ENCODE measurements at regions not wholly inside any gene's neighbourhood (a gene's known extent, or its start where the extent isn't known, plus 50 kb on each side); places are given as distances from the start of the nearest gene placed in this dataset.

DNA sequence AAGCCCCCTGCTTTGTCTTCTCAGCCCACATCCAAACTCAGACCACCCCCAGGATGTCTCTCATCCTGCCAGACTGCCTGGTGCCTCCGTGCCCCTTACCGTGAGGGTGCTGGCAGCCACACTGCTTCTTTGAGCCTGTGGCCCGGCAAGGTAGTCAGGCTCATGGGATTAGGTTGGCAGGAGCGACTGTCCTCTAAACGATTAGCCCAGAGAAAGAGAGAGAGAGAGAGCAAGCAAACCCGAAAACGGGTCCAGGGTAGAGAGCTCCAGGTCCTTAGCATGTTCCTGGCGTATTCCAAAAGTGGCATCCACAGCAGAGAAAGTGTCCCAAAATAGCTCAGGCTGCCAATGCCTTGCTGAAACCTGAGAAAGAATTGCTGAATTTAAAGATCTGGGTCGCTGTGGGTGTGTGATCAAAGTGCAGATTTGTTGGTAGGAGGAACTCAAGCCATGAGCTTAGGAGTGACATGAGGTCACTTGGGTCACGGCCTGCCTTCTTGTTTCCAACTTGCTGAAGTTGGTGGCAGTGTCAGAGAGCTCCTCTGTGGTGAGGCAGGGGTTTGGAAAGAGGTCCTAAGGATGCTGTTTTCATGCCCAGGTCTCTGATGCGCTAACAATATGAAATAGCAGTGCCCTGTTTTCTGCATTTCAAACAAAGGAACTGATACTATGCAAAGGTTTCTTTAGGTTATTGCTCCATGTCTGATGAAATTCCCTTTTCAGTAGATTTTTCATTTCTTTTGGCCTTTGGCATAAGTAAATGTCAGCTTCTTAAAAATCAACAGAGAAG is 81.6 kb downstream of the RTL9 start:
- Histone ChIP-seq H3K36me3 (replicated peaks) (no peaks in the 10 kb centered on the region), H3K27me3 (ENCODE audit: low read depth) (peaks cover 13% of the 10 kb centered on the region; the same call in 1 of the 2 replicates), H3K9me3 (no peaks in the 10 kb centered on the region), H3K4me1 (peaks cover 3% of the 10 kb centered on the region), H3K4me3 (no peak overlapping the region)
- no peak for DNase-seq (ENCODE audit: low spot score in 2 of 2)
- in situ Hi-C loops (cut with MboI; ENCODE audit: low sequenced_read_pairs), result no loop called here

DNA sequence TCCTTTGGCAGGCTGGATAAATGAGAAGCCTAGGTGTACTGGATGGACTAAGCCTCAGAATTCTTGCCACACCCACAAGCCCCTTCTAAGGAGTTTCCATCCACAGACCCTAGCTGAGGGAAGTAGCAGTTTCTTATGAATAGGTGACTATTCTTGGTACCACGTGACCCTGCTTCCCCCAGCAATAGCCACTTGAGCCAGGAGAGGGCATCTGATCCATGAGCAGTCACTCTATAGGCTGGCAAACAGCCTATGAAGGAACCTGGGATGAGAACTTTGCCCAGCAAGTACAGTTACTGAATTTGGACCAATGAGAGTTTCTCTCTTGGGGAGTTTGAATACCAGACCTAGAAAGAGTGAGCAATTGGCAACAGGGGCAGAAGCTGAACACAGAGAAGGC is 84.0 kb downstream of the RTL9 start:
- no peaks in the 10 kb centered on the region for H3K9me3 ChIP-seq
- no peak overlapping the region for H3K4me3 ChIP-seq
- in situ Hi-C loops (cut with MboI; ENCODE audit: low sequenced_read_pairs), result no loop called here
- H3K36me3 ChIP-seq (replicated peaks), result no peaks in the 10 kb centered on the region
- H3K27me3 ChIP-seq (ENCODE audit: low read depth), result peaks cover 18% of the 10 kb centered on the region; the same call in 1 of the 2 replicates
- DNase-seq (ENCODE audit: low spot score in 2 of 2), result peak; percentile 74 to 80
- H3K4me1 ChIP-seq, result peaks cover 3% of the 10 kb centered on the region

DNA sequence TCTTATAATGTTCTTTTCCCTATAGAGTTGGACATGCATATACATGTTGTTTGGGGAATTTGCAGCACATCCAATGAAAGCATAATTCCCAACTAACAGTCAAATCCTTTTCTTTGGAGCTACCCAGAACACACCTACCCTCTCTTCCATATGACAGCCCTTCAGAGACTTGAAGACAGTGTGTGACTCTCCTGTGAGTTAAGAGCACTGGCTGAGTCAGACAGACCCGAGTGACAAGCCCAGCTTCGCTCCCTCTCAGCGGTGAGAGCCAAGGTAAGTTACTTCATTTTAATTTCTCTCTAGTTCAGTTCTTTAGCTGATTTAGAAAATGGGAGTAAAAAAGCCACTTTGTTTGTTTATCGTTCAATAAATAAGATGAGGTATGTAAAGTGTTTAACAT is 86.3 kb downstream of the RTL9 start:
- in situ Hi-C loops (cut with MboI; ENCODE audit: low sequenced_read_pairs), result no loop called here
- no peaks in the 10 kb centered on the region; the same call in 1 of the 2 replicates for H3K4me1 ChIP-seq
- H3K4me3 ChIP-seq, result no peak overlapping the region
- H3K36me3 ChIP-seq (replicated peaks), result no peaks in the 10 kb centered on the region
- H3K9me3 ChIP-seq, result no peaks in the 10 kb centered on the region
- H3K27me3 ChIP-seq (ENCODE audit: low read depth), result peaks cover 18% of the 10 kb centered on the region; the same call in 1 of the 2 replicates
- DNase-seq (ENCODE audit: low spot score in 2 of 2), result no peak

DNA sequence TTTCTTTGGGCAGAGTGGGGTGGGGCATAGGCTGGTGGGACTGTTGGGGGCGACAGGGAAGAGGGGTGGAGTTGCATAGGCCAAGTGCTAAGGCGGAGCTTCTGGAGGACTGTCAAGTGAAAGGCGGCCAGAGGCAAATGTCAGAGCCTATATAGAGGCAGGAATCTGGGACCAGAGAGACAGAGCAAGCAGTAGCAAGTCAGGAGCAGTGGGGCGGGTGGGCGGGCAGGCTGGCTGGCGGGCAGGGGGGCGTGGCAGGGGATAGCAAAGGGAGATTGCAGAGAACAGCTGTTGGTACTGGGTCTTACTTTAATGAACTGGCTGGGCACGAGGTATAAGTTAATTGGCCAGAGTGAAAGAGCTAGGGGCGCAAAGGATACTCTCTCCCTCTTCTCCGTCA is 89.8 kb downstream of the RTL9 start:
- DNase-seq (ENCODE audit: low spot score in 2 of 2), result peak in 1 of 2 experiments; percentile 25
- no peaks in the 10 kb centered on the region for H3K36me3 ChIP-seq (replicated peaks)
- no peak overlapping the region for H3K4me3 ChIP-seq
- H3K27me3 ChIP-seq (ENCODE audit: low read depth), result peaks cover 24% of the 10 kb centered on the region
- in situ Hi-C loops (cut with MboI; ENCODE audit: low sequenced_read_pairs), result no loop called here
- no peaks in the 10 kb centered on the region; the same call in none of the 2 replicates for H3K4me1 ChIP-seq
- no peaks in the 10 kb centered on the region for H3K9me3 ChIP-seq

DNA sequence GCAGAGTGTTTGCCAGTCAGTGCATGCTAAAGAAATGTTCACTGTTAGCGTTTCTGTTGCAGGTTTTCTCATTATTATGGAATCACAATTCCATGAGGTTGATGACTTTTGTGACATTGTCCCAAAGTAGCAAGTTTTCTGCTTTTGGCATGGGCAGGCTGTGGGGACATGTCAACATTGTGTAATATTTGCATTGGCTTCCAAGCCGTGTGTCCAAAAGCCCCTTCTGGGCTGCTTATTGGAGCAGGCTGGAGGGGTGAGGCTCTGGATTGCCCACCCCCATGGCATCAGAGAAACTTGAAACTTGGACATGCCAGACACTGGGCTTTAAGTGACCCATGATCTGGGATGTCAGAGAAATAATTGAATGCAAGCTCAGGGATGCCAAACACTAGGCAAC is 90.7 kb downstream of the RTL9 start:
- Histone ChIP-seq H3K27me3 (ENCODE audit: low read depth) (peaks cover 20% of the 10 kb centered on the region), H3K36me3 (replicated peaks) (no peaks in the 10 kb centered on the region), H3K4me3 (no peak overlapping the region), H3K4me1 (no peaks in the 10 kb centered on the region; the same call in none of the 2 replicates), H3K9me3 (no peaks in the 10 kb centered on the region)
- in situ Hi-C loops (cut with MboI; ENCODE audit: low sequenced_read_pairs), result no loop called here
- DNase-seq (ENCODE audit: low spot score in 2 of 2), result no peak

DNA sequence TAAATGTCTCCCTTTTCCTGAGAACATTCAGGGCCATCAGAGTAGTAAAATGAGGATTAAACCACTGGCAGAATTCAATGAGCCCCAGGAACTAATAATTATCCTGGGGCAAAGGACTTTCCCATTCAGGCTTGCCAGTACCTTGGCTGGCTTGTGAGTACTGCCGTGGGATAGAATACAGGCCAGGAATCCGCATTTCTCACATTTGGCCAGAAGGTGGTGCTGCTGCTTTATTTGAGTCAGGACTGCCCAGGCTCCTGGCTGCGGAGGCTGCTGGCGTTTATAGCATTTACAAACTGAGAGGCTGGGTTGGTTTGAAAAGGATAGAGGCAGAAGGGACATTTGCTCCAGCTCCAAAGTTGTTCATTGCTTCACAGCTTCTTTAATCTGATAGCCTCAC is 91.4 kb downstream of the RTL9 start:
- Histone ChIP-seq H3K36me3 (replicated peaks) (no peaks in the 10 kb centered on the region), H3K4me1 (no peaks in the 10 kb centered on the region; the same call in none of the 2 replicates), H3K27me3 (ENCODE audit: low read depth) (peaks cover 12% of the 10 kb centered on the region), H3K9me3 (no peaks in the 10 kb centered on the region), H3K4me3 (no peak overlapping the region)
- DNase-seq (ENCODE audit: low spot score in 2 of 2), result peak; percentile 68 to 90
- in situ Hi-C loops (cut with MboI; ENCODE audit: low sequenced_read_pairs), result loop anchor here (5.0 to 10.0 kb wide), 3 partner anchors 397 to 805 kb away; no protein-coding TSS in a partner anchor

DNA sequence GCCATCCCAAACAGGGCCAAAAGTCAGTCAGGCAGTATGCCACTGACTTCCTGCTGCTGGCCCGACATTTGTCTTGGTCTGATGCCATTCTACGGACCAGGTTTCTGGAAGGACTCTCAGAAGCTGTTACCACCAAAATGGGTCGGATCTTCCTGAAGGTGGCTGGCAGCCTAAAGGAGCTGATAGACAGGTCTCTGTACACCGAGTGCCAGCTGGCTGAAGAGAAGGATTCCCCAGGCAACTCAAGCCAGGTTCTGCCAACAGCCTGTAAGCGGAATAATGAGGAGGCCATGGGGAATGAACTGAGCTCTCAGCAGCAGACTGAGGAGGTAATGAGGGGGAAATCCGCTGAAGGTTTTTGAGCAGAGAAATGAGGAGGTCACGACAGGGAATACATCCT is 95.7 kb downstream of the RTL9 start:
- H3K4me1 ChIP-seq, result no peaks in the 10 kb centered on the region; the same call in none of the 2 replicates
- no peaks in the 10 kb centered on the region for H3K36me3 ChIP-seq (replicated peaks)
- H3K9me3 ChIP-seq, result no peaks in the 10 kb centered on the region
- in situ Hi-C loops (cut with MboI; ENCODE audit: low sequenced_read_pairs), result loop anchor here (5.0 to 10.0 kb wide), 3 partner anchors 393 to 800 kb away; no protein-coding TSS in a partner anchor
- peaks cover 11% of the 10 kb centered on the region for H3K27me3 ChIP-seq (ENCODE audit: low read depth)
- H3K4me3 ChIP-seq, result no peak overlapping the region
- DNase-seq (ENCODE audit: low spot score in 2 of 2), result no peak

DNA sequence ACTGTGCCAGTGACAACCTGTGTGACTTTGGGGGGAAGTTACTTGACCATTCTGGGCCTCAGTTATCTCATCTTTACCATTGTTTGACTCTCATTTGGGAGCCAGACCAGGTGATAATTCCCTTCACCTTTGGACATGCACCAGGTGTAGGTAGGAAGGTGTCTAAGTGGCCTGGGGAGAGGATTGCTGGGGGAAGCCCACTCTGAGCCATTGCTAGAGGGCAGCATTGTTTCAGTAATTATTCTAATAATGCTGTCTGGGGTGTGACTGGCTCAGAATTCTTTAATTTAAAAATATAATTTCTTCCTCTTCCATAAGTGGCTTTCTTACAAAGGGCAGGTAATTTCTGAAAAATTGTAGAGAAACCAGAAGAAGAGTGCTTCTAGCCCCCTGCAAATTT is 104.3 kb downstream of the RTL9 start:
- DNase-seq (ENCODE audit: low spot score in 2 of 2), result no peak
- H3K27me3 ChIP-seq (ENCODE audit: low read depth), result no peaks in the 10 kb centered on the region
- in situ Hi-C loops (cut with MboI; ENCODE audit: low sequenced_read_pairs), result no loop called here

DNA sequence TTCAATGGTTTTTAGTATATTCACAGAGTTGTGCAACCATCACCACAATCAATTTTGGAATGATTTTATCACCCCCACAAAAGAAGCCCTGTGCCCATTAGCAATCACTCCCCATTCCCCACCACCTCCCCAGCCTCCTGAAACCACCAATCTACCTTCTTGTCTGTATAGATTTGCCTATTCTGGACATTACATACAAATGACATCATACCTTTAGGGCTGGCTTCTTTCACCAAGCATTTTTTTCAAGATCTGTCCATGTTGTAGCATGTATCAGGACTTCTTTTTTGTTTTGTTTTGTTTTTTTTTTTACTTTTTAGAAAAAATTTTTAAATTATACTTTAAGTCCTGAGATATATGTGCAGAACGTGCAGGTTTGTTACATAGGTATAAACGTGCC is 108.1 kb downstream of the RTL9 start:
- H3K36me3 ChIP-seq (replicated peaks), result no peaks in the 10 kb centered on the region
- in situ Hi-C loops (cut with MboI; ENCODE audit: low sequenced_read_pairs), result no loop called here
- H3K4me3 ChIP-seq, result no peak overlapping the region
- no peaks in the 10 kb centered on the region for H3K4me1 ChIP-seq
- H3K27me3 ChIP-seq (ENCODE audit: low read depth), result no peaks in the 10 kb centered on the region
- H3K9me3 ChIP-seq, result no peaks in the 10 kb centered on the region
- no peak for DNase-seq (ENCODE audit: low spot score in 2 of 2)

More for the DNA sequence above, 104.3 kb downstream of the RTL9 start:
- Histone ChIP-seq H3K4me3 (no peak overlapping the region), H3K36me3 (replicated peaks) (no peaks in the 10 kb centered on the region), H3K9me3 (no peaks in the 10 kb centered on the region), H3K4me1 (no peaks in the 10 kb centered on the region)

DNA sequence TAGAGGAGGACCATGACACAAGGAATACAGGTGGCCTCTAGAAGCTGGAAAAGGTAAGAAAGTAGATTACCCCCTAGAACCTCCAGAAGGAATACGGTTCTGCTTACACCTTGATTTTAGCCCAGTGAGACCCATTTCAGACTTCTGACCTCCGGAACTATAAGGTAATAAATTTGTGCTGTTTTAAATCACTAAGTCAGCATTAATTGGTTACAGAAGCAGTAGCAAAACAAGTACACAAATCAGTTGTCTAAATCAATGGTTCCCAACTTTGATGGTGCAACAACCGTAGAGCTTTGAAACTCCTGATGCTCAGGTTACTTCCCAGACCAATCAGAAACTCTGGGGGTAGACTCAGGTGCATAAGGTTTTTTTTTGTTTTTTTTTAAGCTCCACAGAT is 113.6 kb downstream of the RTL9 start:
- in situ Hi-C loops (cut with MboI; ENCODE audit: low sequenced_read_pairs), result no loop called here
- Histone ChIP-seq H3K36me3 (replicated peaks) (no peaks in the 10 kb centered on the region), H3K27me3 (ENCODE audit: low read depth) (no peaks in the 10 kb centered on the region), H3K4me3 (no peak overlapping the region), H3K4me1 (no peaks in the 10 kb centered on the region), H3K9me3 (no peaks in the 10 kb centered on the region)
- DNase-seq (ENCODE audit: low spot score in 2 of 2), result no peak

DNA sequence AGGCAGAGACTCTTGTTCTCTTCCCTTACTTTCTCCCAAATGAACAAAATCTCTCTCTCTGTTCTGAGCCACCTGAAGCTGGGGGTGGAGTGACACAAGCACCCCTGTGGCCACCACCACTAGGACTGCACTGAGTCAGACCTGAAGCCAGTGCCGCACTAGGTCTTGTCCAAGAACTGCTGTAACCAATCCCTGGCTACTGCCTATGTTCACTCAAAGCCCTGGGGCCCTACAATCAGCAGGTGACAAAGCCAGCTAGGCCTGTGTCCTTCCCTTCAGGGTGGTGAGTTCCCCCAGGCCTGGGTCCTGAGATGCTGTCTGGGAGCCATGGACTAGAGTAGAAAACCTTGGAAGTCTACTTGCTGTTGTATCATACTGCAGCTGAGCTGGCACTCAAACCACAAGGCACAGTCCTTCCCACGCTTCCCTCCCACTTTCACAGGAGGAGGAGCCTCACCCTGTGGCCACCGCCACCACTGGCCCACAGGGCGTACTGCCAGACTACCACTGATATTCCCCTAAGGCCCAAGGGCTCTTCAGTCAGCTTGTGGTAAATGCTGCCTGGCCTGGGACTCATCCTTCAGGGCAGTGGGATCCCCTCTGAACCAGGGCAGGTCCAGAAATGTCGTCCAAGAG is 119.1 kb downstream of the RTL9 start:
- H3K4me1 ChIP-seq, result no peaks in the 10 kb centered on the region
- no peak overlapping the region for H3K4me3 ChIP-seq
- H3K27me3 ChIP-seq (ENCODE audit: low read depth), result no peaks in the 10 kb centered on the region; the same call in 1 of the 2 replicates
- H3K36me3 ChIP-seq (replicated peaks), result no peaks in the 10 kb centered on the region
- no peaks in the 10 kb centered on the region; the same call in 1 of the 2 replicates for H3K9me3 ChIP-seq
- no peak for DNase-seq (ENCODE audit: low spot score in 2 of 2)
- in situ Hi-C loops (cut with MboI; ENCODE audit: low sequenced_read_pairs), result no loop called here

DNA sequence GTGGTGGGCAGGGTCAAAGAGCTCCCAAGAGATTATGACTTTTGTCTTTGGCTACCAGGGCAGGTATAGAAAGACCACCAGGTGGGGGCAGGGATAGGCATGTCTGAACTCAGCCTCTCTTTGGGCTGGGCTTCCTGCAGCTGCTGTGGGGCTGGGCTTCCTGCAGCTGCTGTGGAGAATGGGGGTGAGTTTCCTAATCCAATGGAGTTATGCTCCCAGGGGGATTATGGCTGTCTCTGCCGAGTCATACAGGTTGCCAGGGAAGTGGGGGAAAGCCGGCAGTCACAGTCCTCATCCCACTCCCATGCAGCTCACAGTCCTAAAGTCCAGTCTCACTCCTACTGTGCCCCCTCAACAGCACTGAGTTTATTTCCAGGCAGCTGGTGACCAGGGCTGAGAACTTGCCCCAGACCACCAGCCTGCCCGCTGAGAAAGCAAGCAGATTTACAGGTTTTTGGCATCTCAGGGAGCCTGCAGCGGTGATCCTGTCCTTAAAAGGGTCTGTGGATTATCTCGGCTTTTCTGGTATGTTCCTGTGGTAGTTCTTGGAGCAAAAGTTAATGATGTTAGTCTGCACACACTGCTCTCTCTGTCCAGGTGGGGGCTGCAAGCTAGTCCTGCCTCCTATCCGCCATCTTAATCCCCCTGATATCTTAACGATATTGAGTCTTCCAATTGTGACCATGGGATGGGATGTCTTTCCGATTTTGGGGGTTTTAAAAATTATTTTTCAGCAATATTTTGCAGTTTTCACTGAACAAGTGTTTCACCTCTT is 133.4 kb downstream of the RTL9 start:
- in situ Hi-C loops (cut with MboI; ENCODE audit: low sequenced_read_pairs), result no loop called here
- H3K4me3 ChIP-seq, result no peak overlapping the region
- DNase-seq (ENCODE audit: low spot score in 2 of 2), result peak in 1 of 2 experiments; percentile 14
- H3K9me3 ChIP-seq, result no peaks in the 10 kb centered on the region
- no peaks in the 10 kb centered on the region; the same call in 1 of the 2 replicates for H3K27me3 ChIP-seq (ENCODE audit: low read depth)
- no peaks in the 10 kb centered on the region for H3K4me1 ChIP-seq
- no peaks in the 10 kb centered on the region for H3K36me3 ChIP-seq (replicated peaks)

DNA sequence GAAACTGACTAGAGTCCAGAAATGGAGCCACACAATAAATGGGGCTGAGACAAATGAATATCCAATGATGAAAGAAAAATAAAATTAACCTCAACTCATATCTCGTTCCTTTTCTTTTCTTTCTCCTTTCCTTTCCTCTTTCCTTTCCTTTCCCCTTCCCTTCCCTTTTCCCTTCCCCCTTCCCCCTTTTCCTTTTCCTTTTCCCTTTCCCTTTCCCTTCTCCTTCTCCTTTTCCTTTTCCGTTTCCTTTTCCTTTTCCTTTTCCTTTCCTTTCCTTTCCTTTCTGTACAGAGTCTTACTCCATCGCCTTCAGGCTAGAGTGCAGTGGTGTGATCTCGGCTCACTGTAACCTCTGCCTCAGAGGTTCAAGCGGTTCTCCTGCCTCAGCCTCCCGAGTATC is 146.3 kb downstream of the RTL9 start:
- Histone ChIP-seq H3K4me3 (no peak overlapping the region), H3K4me1 (peaks cover 13% of the 10 kb centered on the region), H3K9me3 (no peaks in the 10 kb centered on the region), H3K36me3 (replicated peaks) (no peaks in the 10 kb centered on the region), H3K27me3 (ENCODE audit: low read depth) (no peaks in the 10 kb centered on the region)
- in situ Hi-C loops (cut with MboI; ENCODE audit: low sequenced_read_pairs), result no loop called here
- DNase-seq (ENCODE audit: low spot score in 2 of 2), result no peak

Measured in HAP-1 (cell line).